SK-N-MC (cell line): ENCODE measurements at regions not wholly inside any gene's neighbourhood (a gene's known extent, or its start where the extent isn't known, plus 50 kb on each side); places are given as distances from the start of the nearest gene placed in this dataset.

Experiments used
- EZH2 ChIP-seq: fragments of 200-600 bp; sonication (generic); IDR thresholded peaks from one replicate; pipeline ENCODE4 v1.6.1; 2017; ENCODE audit warnings: antibody characterized with exemption
- FOXP2 ChIP-seq: optimal IDR thresholded peaks from 2 replicates; pipeline ENCODE3; 2011; ENCODE audit warnings: mild to moderate bottlenecking, moderate library complexity; ENCODE audit not compliant: insufficient read depth; ENCODE audit errors: extremely low read length, control extremely low read depth
- POLR2AphosphoS5 ChIP-seq: IDR thresholded peaks from 2 replicates; pipeline ENCODE4 v1.6.1; 2012; ENCODE audit warnings: mild to moderate bottlenecking, low read depth, low read length, borderline replicate concordance

DNA sequence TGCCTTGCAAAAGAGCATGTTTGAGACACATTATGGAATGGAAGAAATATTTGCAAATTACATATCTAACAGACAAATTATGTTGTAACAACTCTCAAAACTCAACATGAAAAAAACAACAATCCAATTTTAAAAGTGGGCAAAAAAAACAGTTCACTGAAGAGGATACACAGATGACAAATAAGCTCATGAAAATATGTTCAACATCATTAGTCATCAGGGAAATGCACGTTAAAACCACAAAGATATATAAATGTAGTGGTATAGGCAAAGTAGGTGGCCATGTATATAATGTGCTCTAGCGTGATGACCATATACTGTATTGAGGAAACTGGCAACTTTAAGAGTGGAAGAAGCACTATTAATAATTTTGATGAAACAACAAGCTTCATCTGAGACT is 220.1 kb downstream of the IRS1 start:
- TF ChIP-seq POLR2AphosphoS5, result no peak
- TF ChIP-seq EZH2, result no peak
- no peak for TF ChIP-seq FOXP2
